Breast epithelium (tissue), 4 donors: ENCODE measurements at regions not wholly inside any gene's neighbourhood (a gene's known extent, or its start where the extent isn't known, plus 50 kb on each side); places are given as distances from the start of the nearest gene placed in this dataset.

ENCODE experiments used
- DNase-seq, 2 donors: peaks; one replicate each; pipeline ENCODE4 v3.0.0-alpha.2; 2019; ENCODE audit warnings: low spot score in 2 of 2
- H3K27ac ChIP-seq, 2 donors: fragments of 200-600 bp; sonication (generic) in 1 of 2; one replicate each; pipeline ENCODE4 v1.5.1; 2016 to 2019; ENCODE audit warnings: mild to moderate bottlenecking in 1 of 2
- H3K27me3 ChIP-seq, 2 donors: fragments of 200-600 bp; sonication (generic) in 1 of 2; one replicate each; pipeline versions ENCODE4 v1.5.1 to v1.6.0; 2017 to 2019; ENCODE audit warnings: control low read depth in 1 of 2, mild to moderate bottlenecking in 1 of 2
- H3K36me3 ChIP-seq: fragments of 200-600 bp; one replicate; pipeline ENCODE4 v1.5.1; 2019
- H3K4me1 ChIP-seq, 2 donors: fragments of 200-600 bp; sonication (generic); one replicate each; pipeline ENCODE4 v1.5.1; 2016 to 2019; ENCODE audit warnings: control low read depth in 1 of 2
- H3K4me3 ChIP-seq, 3 donors: fragments of 200-600 bp; sonication (generic); 1 replicate in 2 of 3; 2 replicates in 1 of 3; pipeline ENCODE4 v1.5.1; 2016 to 2019; ENCODE audit warnings: mild to moderate bottlenecking in 3 of 3, moderate library complexity in 2 of 3
- H3K9me3 ChIP-seq, 2 donors: fragments of 200-600 bp; sonication (generic) in 1 of 2; one replicate each; pipeline ENCODE4 v1.5.1; 2016 to 2019; ENCODE audit warnings: control low read depth in 1 of 2
- CTCF ChIP-seq, 3 donors: fragments of 450-650 bp; IDR thresholded peaks; one replicate each; pipeline ENCODE4 v1.5.1; 2016 to 2017; ENCODE audit warnings: antibody characterized with exemption in 3 of 3, mild to moderate bottlenecking in 3 of 3, moderate library complexity in 3 of 3
- POLR2A ChIP-seq: fragments of 450-650 bp; IDR thresholded peaks from one replicate; pipeline ENCODE4 v1.6.1; 2016; ENCODE audit warnings: antibody characterized with exemption, mild to moderate bottlenecking, moderate library complexity
- POLR2AphosphoS5 ChIP-seq, 3 donors: sonication (generic); formaldehyde crosslinking; IDR thresholded peaks; one replicate each; pipeline ENCODE4 v1.6.1; 2017; ENCODE audit warnings: antibody characterized with exemption in 3 of 3
- intact Hi-C: fragments of 100-400 bp; cut with DNase I; formaldehyde crosslinking; loops from one replicate; pipeline ENCODE4 v1.15.1; 2023; ENCODE audit warnings: low total_unique reads

DNA sequence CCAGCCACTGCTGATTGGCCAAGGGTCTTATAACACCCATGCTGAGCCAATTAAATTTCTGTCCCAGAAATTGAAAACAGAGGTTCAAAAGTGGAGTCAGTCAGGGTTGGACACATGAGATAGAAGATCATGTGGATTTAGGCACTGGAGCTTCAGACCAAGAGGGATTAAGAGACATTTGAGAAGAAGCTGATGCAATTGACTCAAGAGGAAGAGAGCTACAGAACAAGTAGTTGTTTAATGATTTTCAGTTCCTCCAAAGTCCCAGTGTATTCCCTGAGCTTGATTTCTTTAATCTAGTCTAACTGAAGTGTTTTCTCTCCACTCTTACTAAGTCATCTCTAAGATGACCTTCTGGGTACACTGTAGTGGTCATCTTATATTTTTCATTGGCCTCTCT is 227.1 kb downstream of the DUSP10 start:
- Histone ChIP-seq H3K9me3 (no peaks in the 10 kb centered on the region), H3K27me3 (no peaks in the 10 kb centered on the region), H3K27ac (no peak overlapping the region), H3K4me1 (no peaks in the 10 kb centered on the region), H3K4me3 (no peak overlapping the region), H3K36me3 (no peaks in the 10 kb centered on the region)
- DNase-seq, result no peak
- intact Hi-C loops, result no loop called here
- no peak for TF ChIP-seq POLR2A
- TF ChIP-seq POLR2AphosphoS5 (IDR thresholded peaks at IDR 0.05), result no peak

- TF ChIP-seq CTCF (IDR thresholded peaks at IDR 0.05) (no peak), POLR2AphosphoS5 (IDR thresholded peaks at IDR 0.05) (no peak), POLR2A (no peak)
- H3K9me3 ChIP-seq, result no peaks in the 10 kb centered on the region
- no peaks in the 10 kb centered on the region for H3K36me3 ChIP-seq
- H3K27me3 ChIP-seq, result no peaks in the 10 kb centered on the region
- H3K4me1 ChIP-seq, result no peaks in the 10 kb centered on the region
- intact Hi-C loops, result no loop called here
- no peak overlapping the region for H3K4me3 ChIP-seq
- H3K27ac ChIP-seq, result no peak overlapping the region
- no peak for DNase-seq
Observed at GRCh38 chr1:221515496-221515895, 226.4 kb downstream of the DUSP10 start.

DNA sequence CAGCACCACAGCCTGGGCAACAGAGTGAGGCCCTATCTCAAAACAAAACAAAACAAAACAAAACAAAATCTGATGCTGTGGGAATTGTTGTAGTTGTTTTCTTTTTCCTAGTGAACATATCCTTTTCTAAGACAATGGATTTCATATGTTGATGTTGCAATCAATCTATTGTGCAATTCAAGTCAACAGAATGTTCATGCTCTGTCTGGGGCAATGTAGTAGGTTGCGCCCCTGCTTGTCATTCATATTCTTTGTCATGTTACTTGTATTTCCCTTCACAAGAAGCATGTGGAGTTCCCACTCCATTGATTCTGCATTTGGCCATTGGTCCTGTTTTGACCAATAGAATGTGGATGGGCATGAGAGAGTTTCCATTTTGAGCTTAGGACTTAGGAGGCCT is 223.9 kb downstream of the DUSP10 start:
- Histone ChIP-seq H3K4me1 (no peaks in the 10 kb centered on the region), H3K27me3 (no peaks in the 10 kb centered on the region), H3K27ac (peak overlapping the region in 1 of 2 donors; percentile 14), H3K9me3 (no peaks in the 10 kb centered on the region), H3K36me3 (no peaks in the 10 kb centered on the region), H3K4me3 (no peak overlapping the region)
- TF ChIP-seq POLR2A (no peak), POLR2AphosphoS5 (IDR thresholded peaks at IDR 0.05) (peak in 1 of 3 donors; percentile 25), CTCF (IDR thresholded peaks at IDR 0.05) (no peak)
- no peak for DNase-seq
- intact Hi-C loops, result no loop called here

GRCh38 chr1:221520250-221520649 is 221.6 kb downstream of the DUSP10 start:
- no peak for DNase-seq
- no peaks in the 10 kb centered on the region for H3K27me3 ChIP-seq
- no peak for TF ChIP-seq POLR2AphosphoS5 (IDR thresholded peaks at IDR 0.05)
- TF ChIP-seq CTCF (IDR thresholded peaks at IDR 0.05), result no peak
- no peak for TF ChIP-seq POLR2A
- H3K27ac ChIP-seq, result no peak overlapping the region
- no peaks in the 10 kb centered on the region for H3K4me1 ChIP-seq
- no peaks in the 10 kb centered on the region for H3K9me3 ChIP-seq
- intact Hi-C loops, result no loop called here
- no peak overlapping the region for H3K4me3 ChIP-seq
- no peaks in the 10 kb centered on the region for H3K36me3 ChIP-seq

- Histone ChIP-seq H3K4me3 (no peak overlapping the region), H3K36me3 (no peaks in the 10 kb centered on the region), H3K27ac (no peak overlapping the region), H3K4me1 (no peaks in the 10 kb centered on the region), H3K27me3 (no peaks in the 10 kb centered on the region), H3K9me3 (no peaks in the 10 kb centered on the region)
- no peak for TF ChIP-seq POLR2AphosphoS5 (IDR thresholded peaks at IDR 0.05)
- no peak for TF ChIP-seq CTCF (IDR thresholded peaks at IDR 0.05)
- no peak for TF ChIP-seq POLR2A
- DNase-seq, result no peak
- intact Hi-C loops, result no loop called here
Observed at GRCh38 chr1:221521686-221522085, 220.2 kb downstream of the DUSP10 start.

- Histone ChIP-seq H3K9me3 (no peaks in the 10 kb centered on the region), H3K4me3 (no peak overlapping the region), H3K27ac (no peak overlapping the region), H3K36me3 (no peaks in the 10 kb centered on the region), H3K27me3 (no peaks in the 10 kb centered on the region), H3K4me1 (no peaks in the 10 kb centered on the region)
- intact Hi-C loops, result no loop called here
- no peak for DNase-seq
- TF ChIP-seq POLR2A (no peak), CTCF (IDR thresholded peaks at IDR 0.05) (no peak), POLR2AphosphoS5 (IDR thresholded peaks at IDR 0.05) (no peak)
Observed at GRCh38 chr1:221522529-221522940, 219.4 kb downstream of the DUSP10 start.
